DND-41 (cell line): ENCODE measurements at regions not wholly inside any gene's neighbourhood (a gene's known extent, or its start where the extent isn't known, plus 50 kb on each side); places are given as distances from the start of the nearest gene placed in this dataset.

ENCODE experiments used
- ATAC-seq: fragments of 200-7000 bp; cut with Tn5 transposase; 3 replicates; pipeline ENCODE4 v1.9.1; 2021; ENCODE audit warnings: low read depth; ENCODE audit not compliant: insufficient read depth
- DNase-seq: peaks from one replicate; pipeline ENCODE4 v3.0.0-alpha.2; 2020
- H2AFZ ChIP-seq: 2 replicates; pipeline ENCODE4 v1.6.0; 2012; ENCODE audit warnings: low read depth, low read length
- H3K27ac ChIP-seq: 2 replicates; pipeline ENCODE4 v1.5.1; 2012; ENCODE audit warnings: low read length, inconsistent platforms
- H3K27me3 ChIP-seq: fragments of 200-600 bp; sonication (generic); 2 replicates; pipeline ENCODE4 v1.6.0; 2012; ENCODE audit warnings: low read length, mild to moderate bottlenecking, inconsistent platforms; ENCODE audit not compliant: insufficient read depth, poor library complexity
- H3K36me3 ChIP-seq: 2 replicates; pipeline ENCODE4 v1.5.1; 2012; ENCODE audit warnings: low read length, inconsistent platforms; ENCODE audit not compliant: insufficient read depth
- H3K4me1 ChIP-seq: 2 replicates; pipeline ENCODE4 v1.5.1; 2012; ENCODE audit warnings: mild to moderate bottlenecking, low read length; ENCODE audit not compliant: insufficient read depth
- H3K4me2 ChIP-seq: 2 replicates; pipeline ENCODE4 v1.6.0; 2012; ENCODE audit warnings: mild to moderate bottlenecking, moderate library complexity, low read length, inconsistent platforms; ENCODE audit not compliant: insufficient read depth
- H3K4me3 ChIP-seq, 2 experiments: fragments of 200-600 bp in 1 of 2; shearing (Covaris generic) in 1 of 2; 2 replicates each; pipeline ENCODE4 v1.5.1; 2012 to 2016; ENCODE audit warnings: inconsistent platforms in 2 of 2, low read length in 2 of 2, mild to moderate bottlenecking in 2 of 2, low read depth in 1 of 2, moderate library complexity in 1 of 2
- H3K79me2 ChIP-seq: 2 replicates; pipeline ENCODE4 v1.6.0; 2012; ENCODE audit warnings: low read length, inconsistent platforms; ENCODE audit not compliant: insufficient read depth
- H3K9ac ChIP-seq: 2 replicates; pipeline ENCODE4 v1.6.0; 2012; ENCODE audit warnings: low read depth, mild to moderate bottlenecking, inconsistent platforms, low read length, moderate library complexity
- H3K9me3 ChIP-seq: 2 replicates; pipeline ENCODE4 v1.5.1; 2012; ENCODE audit warnings: low read length, moderate library complexity, mild to moderate bottlenecking, inconsistent platforms; ENCODE audit not compliant: insufficient read depth, severe bottlenecking
- H4K20me1 ChIP-seq: 2 replicates; pipeline ENCODE4 v1.6.0; 2012; ENCODE audit warnings: low read length; ENCODE audit not compliant: insufficient read depth
- EZH2 ChIP-seq: IDR thresholded peaks from 3 replicates; pipeline ENCODE4 v1.6.1; 2012; ENCODE audit warnings: borderline replicate concordance, low read depth, mild to moderate bottlenecking, moderate library complexity, low read length, inconsistent platforms; ENCODE audit not compliant: severe bottlenecking
- TF ChIP-seq, protein P1 (sequence below): IDR thresholded peaks from 2 replicates; pipeline ENCODE4 v1.5.1; 2012; ENCODE audit warnings: borderline replicate concordance, low read length, moderate library complexity, mild to moderate bottlenecking; ENCODE audit not compliant: poor library complexity, severe bottlenecking; ENCODE audit errors: extremely low read depth

DNA sequence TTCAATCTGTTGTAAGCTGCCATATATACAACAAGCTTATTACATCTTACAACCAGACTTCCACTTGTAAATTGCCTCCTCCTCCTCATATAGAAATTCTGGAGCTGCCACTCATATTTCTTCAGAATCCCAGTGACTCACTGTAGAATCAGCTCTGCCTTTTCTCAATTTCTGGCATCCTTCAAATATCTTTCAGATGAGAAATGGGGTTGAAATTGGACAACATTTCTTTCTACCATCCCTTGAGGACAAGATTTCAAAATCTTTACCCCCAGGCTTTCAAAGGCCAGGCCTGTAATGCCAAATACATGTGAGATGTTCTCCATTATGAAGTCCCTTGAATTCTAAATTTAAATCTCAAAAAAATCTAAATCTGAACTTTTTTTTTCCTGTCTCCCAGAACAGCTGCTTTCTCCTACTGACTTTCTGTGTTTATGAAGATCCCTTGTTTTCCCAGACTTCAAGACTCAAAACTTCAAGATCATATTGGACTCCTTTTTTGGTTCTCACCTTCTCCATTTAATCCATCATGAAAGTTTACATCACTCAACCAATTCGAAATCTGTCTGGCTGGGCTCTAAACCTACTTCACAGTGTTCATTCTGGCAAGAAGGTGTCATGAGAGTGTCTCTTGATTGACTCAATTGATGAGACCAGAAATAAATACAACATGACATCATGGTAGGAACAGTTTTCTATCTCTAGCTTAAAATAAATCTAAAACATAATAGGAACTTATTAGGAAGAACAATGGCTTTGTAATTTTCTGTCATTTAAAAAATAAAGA is 109.8 kb downstream of the HMHB1 start:
- TF ChIP-seq, protein P1, sequence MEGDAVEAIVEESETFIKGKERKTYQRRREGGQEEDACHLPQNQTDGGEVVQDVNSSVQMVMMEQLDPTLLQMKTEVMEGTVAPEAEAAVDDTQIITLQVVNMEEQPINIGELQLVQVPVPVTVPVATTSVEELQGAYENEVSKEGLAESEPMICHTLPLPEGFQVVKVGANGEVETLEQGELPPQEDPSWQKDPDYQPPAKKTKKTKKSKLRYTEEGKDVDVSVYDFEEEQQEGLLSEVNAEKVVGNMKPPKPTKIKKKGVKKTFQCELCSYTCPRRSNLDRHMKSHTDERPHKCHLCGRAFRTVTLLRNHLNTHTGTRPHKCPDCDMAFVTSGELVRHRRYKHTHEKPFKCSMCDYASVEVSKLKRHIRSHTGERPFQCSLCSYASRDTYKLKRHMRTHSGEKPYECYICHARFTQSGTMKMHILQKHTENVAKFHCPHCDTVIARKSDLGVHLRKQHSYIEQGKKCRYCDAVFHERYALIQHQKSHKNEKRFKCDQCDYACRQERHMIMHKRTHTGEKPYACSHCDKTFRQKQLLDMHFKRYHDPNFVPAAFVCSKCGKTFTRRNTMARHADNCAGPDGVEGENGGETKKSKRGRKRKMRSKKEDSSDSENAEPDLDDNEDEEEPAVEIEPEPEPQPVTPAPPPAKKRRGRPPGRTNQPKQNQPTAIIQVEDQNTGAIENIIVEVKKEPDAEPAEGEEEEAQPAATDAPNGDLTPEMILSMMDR, result no peak
- TF ChIP-seq EZH2, result no peak
- H2AFZ ChIP-seq, result no peak overlapping the region
- no peak overlapping the region for H3K9ac ChIP-seq
- H3K4me1 ChIP-seq, result no peaks in the 10 kb centered on the region
- no peaks in the 10 kb centered on the region for H3K36me3 ChIP-seq
- no peak overlapping the region for H3K4me2 ChIP-seq
- H3K79me2 ChIP-seq, result no peaks in the 10 kb centered on the region
- ATAC-seq, result no peak
- no peak overlapping the region for H3K27ac ChIP-seq
- H3K27me3 ChIP-seq, result no peaks in the 10 kb centered on the region
- no peaks in the 10 kb centered on the region for H4K20me1 ChIP-seq
- H3K4me3 ChIP-seq, result no peak overlapping the region
- no peak for DNase-seq
- no peaks in the 10 kb centered on the region for H3K9me3 ChIP-seq

DNA sequence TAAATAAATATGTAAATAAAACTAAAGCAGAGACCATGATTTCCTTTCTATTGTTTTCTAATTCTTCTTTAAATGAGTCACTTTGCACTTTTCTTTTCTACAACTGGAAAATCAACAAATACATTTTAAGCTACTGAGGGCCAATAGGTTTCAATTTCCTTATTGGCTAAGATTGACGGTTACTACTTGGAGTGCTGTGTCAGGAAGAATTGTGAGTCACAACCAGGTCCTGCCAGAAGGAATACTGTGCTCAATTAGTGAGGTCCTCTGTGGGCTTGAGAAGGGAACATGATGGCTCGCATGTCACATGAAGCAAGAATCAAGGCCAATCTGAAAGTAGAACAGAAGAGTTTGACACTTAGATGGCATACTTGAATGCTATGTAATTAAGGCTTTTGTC is 110.8 kb downstream of the HMHB1 start:
- Histone ChIP-seq H3K4me1 (no peaks in the 10 kb centered on the region), H3K27me3 (no peaks in the 10 kb centered on the region), H3K9ac (no peak overlapping the region), H3K79me2 (no peaks in the 10 kb centered on the region), H3K4me2 (no peak overlapping the region), H3K9me3 (no peaks in the 10 kb centered on the region), H4K20me1 (no peaks in the 10 kb centered on the region), H3K36me3 (no peaks in the 10 kb centered on the region), H3K27ac (no peak overlapping the region), H2AFZ (no peak overlapping the region), H3K4me3 (no peak overlapping the region)
- no peak for TF ChIP-seq EZH2
- TF ChIP-seq, protein P1, result no peak
- DNase-seq (no peak), ATAC-seq (no peak)

DNA sequence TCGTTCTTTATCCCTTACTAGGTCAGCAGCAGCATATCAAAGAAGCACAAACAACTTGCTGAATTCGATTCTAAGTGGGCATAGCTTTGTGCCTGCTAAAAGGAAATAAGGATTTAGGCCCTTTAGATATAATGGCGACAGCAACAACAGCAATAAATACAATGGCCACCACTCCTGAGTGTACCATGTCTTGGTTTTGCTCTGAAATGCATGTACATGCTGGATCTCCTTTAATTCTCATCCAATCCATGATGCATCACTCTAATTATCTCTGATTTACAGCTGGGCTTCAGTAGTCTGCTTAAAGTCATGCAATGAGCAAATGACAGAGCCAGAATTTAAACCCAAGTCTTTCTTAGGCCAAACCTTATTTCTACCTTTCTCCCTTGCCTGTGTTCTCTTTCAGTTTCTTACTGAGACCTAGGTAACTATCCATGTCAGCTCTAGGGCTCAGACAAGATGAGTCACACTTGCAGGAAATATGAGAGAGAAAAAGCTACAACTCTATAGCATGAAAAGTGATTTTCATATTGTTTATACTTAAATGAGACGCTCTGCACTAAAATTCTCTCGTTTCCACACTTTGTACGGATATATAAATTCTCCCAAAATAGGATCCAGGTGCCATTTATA is 111.8 kb downstream of the HMHB1 start:
- no peaks in the 10 kb centered on the region for H3K4me1 ChIP-seq
- TF ChIP-seq, protein P1, result no peak
- TF ChIP-seq EZH2, result no peak
- no peak overlapping the region for H3K4me2 ChIP-seq
- no peak overlapping the region for H3K9ac ChIP-seq
- DNase-seq (no peak), ATAC-seq (no peak)
- H2AFZ ChIP-seq, result no peak overlapping the region
- no peaks in the 10 kb centered on the region for H3K36me3 ChIP-seq
- H3K4me3 ChIP-seq, result no peak overlapping the region
- H3K27me3 ChIP-seq, result no peaks in the 10 kb centered on the region
- H3K79me2 ChIP-seq, result no peaks in the 10 kb centered on the region
- H4K20me1 ChIP-seq, result no peaks in the 10 kb centered on the region
- no peak overlapping the region for H3K27ac ChIP-seq
- H3K9me3 ChIP-seq, result no peaks in the 10 kb centered on the region
